Stimulated activated CD8-positive, alpha-beta memory T cell treated with anti-CD3 and anti-CD28 coated beads, Interleukin-4, amount 100 ng/mL, for 48 hours (primary cell): ENCODE measurements at regions not wholly inside any gene's neighbourhood (a gene's known extent, or its start where the extent isn't known, plus 50 kb on each side); places are given as distances from the start of the nearest gene placed in this dataset.

Experiments
- DNase-seq: peaks from one replicate; pipeline ENCODE4 v3.0.0-alpha.2; 2020

- DNase-seq, result no peak
These were observed 244.3 kb upstream of the NWD2 start for GRCh38 chr4:37000281-37000680.

- DNase-seq, result no peak
These were observed 242.7 kb upstream of the NWD2 start for GRCh38 chr4:37001688-37002436.

GRCh38 chr4:37002625-37003024 lies 241.9 kb upstream of the NWD2 start:
- DNase-seq, result no peak

GRCh38 chr4:37008199-37008598 lies 236.3 kb upstream of the NWD2 start:
- DNase-seq, result no peak

- no peak for DNase-seq
These were observed 230.0 kb upstream of the NWD2 start for GRCh38 chr4:37014584-37014983.

GRCh38 chr4:37015391-37015790 lies 229.2 kb upstream of the NWD2 start:
- DNase-seq, result no peak

GRCh38 chr4:37023504-37023903 lies 221.0 kb upstream of the NWD2 start:
- DNase-seq, result no peak

- DNase-seq, result no peak
These were observed 220.5 kb upstream of the NWD2 start for GRCh38 chr4:37023996-37024395.

GRCh38 chr4:37040816-37041215 lies 203.7 kb upstream of the NWD2 start:
- DNase-seq, result no peak

GRCh38 chr4:37043342-37043741 lies 201.2 kb upstream of the NWD2 start:
- DNase-seq, result no peak

- DNase-seq, result no peak
These were observed 193.4 kb upstream of the NWD2 start for GRCh38 chr4:37051111-37051510.

GRCh38 chr4:37051866-37052265 lies 192.7 kb upstream of the NWD2 start:
- no peak for DNase-seq

GRCh38 chr4:37054531-37055077 lies 189.9 kb upstream of the NWD2 start:
- no peak for DNase-seq

- DNase-seq, result no peak
These were observed 185.7 kb upstream of the NWD2 start for GRCh38 chr4:37058826-37059225.

- no peak for DNase-seq
These were observed 178.4 kb upstream of the NWD2 start for GRCh38 chr4:37066159-37066558.

GRCh38 chr4:37068580-37068979 lies 176.0 kb upstream of the NWD2 start:
- peak; percentile 23 for DNase-seq

- no peak for DNase-seq
These were observed 174.5 kb upstream of the NWD2 start for GRCh38 chr4:37070041-37070440.

- no peak for DNase-seq
These were observed 173.0 kb upstream of the NWD2 start for GRCh38 chr4:37071576-37071975.

- DNase-seq, result no peak
These were observed 171.2 kb upstream of the NWD2 start for GRCh38 chr4:37073226-37073840.

GRCh38 chr4:37082912-37083311 lies 161.6 kb upstream of the NWD2 start:
- no peak for DNase-seq

- no peak for DNase-seq
These were observed 148.6 kb upstream of the NWD2 start for GRCh38 chr4:37095925-37096324.

GRCh38 chr4:37101182-37101581 lies 143.4 kb upstream of the NWD2 start:
- DNase-seq, result no peak

GRCh38 chr4:37101686-37102085 lies 142.9 kb upstream of the NWD2 start:
- DNase-seq, result no peak

GRCh38 chr4:37109756-37110155 lies 134.8 kb upstream of the NWD2 start:
- DNase-seq, result no peak

GRCh38 chr4:37124800-37125199 lies 119.7 kb upstream of the NWD2 start:
- DNase-seq, result no peak
